Gastroesophageal sphincter (tissue), 3 donors: ENCODE measurements at regions not wholly inside any gene's neighbourhood (a gene's known extent, or its start where the extent isn't known, plus 50 kb on each side); places are given as distances from the start of the nearest gene placed in this dataset.

Experiments used
- CTCF ChIP-seq, 4 experiments: fragments of 200-600 bp in 2 of 4; fragments of 450-650 bp in 2 of 4; sonication (generic) in 1 of 4; IDR thresholded peaks; one replicate each; pipeline ENCODE4 v1.5.1; 2017 to 2019; ENCODE audit warnings: antibody characterized with exemption in 4 of 4, mild to moderate bottlenecking in 2 of 4, moderate library complexity in 2 of 4
- POLR2A ChIP-seq, 2 donors: fragments of 450-650 bp; IDR thresholded peaks; one replicate each; pipeline ENCODE4 v1.6.1; 2017; ENCODE audit warnings: antibody characterized with exemption in 2 of 2, mild to moderate bottlenecking in 2 of 2, moderate library complexity in 1 of 2

DNA sequence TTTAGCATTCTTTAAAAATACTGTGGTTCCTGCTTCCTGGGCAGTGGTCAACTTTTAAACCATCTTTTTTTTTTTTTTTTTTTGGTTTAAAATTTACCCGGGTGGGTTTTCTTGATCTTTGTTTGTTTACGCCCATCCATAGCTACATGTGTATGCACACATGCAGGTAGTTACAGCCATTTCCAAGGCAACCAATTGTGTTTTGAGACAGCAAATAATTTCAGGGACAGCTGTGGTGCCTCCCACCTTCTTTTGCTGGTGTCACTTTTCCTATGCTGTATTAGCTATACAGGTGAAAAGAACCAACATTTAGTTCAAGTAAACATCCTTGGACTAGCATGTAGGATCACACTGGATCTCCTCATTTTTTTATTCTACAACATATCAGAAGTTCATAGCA, 52.0 kb upstream of the PSMA6 start:
- TF ChIP-seq CTCF (IDR thresholded peaks at IDR 0.05), result no peak
- no peak for TF ChIP-seq POLR2A (IDR thresholded peaks at IDR 0.05)
